ENCODE measurements at regions not wholly inside any gene's neighbourhood (a gene's known extent, or its start where the extent isn't known, plus 50 kb on each side); places are given as distances from the start of the nearest gene placed in this dataset.
"Not testable (repeated sequence)": the region's sequence is repeated elsewhere in the genome, so short reads cannot be mapped to it uniquely, and the experiment has no call there.

DNA sequence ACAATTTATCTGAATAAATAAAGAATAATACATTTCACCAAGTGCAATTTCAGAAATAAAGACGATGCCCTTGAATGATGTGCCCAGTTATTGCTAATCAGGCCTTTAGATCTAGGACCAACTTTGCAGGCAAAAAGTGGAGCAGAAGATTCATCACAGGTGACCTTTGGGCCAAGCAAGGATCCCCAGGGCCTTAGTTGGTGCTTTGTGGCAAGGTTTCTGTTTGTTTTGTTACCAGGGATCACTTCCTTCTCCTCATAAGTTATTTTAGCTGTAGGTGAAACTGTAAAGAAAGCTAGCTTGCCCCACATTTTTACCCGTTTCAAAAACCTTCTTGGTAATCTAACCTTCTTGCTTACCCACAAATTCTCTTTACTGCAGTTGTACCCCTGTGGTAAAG, 323.2 kb downstream of the NEBL start:
- H3K27ac ChIP-seq (ENCODE audit: insufficient read depth, low read length) = no peak overlapping the region
- H3K18ac ChIP-seq (ENCODE audit: low read depth, low read length) = no peak overlapping the region
- no peak overlapping the region for H4K5ac ChIP-seq (ENCODE audit: low read depth, low read length)
- ChIA-PET POLR2A (ENCODE audit: unreplicated experiment) (no interaction called here), CTCF (no interaction called here)
- no peak overlapping the region for H2AK9ac ChIP-seq (replicated peaks; ENCODE audit: low read depth, low read length, poor library complexity)
- H3K36me3 ChIP-seq (ENCODE audit: control insufficient read depth, insufficient read depth, low read length) = no peaks in the 10 kb centered on the region
- H2BK20ac ChIP-seq (ENCODE audit: low read depth, low read length) = no peak overlapping the region
- no peak overlapping the region for H3K4me2 ChIP-seq (ENCODE audit: low read depth, low read length)
- dilution Hi-C loops (cut with HindIII; ENCODE audit: low sequenced_read_pairs, unreplicated experiment) = no loop called here
- no peak overlapping the region for H3K14ac ChIP-seq (replicated peaks; ENCODE audit: low read depth, low read length)
- no peak overlapping the region for H3K4me3 ChIP-seq (ENCODE audit: insufficient read depth, low read depth, low read length)
- H3K9ac ChIP-seq (ENCODE audit: low read depth, low read length) = no peak overlapping the region
- peaks cover 6% of the 10 kb centered on the region for H3K9me3 ChIP-seq (ENCODE audit: control insufficient read depth, insufficient read depth, low read length)
- no peak overlapping the region for H2AK5ac ChIP-seq (ENCODE audit: low read depth, low read length)
- H4K20me1 ChIP-seq (ENCODE audit: insufficient read depth, low read length) = no peaks in the 10 kb centered on the region
- no TSS peak for BruUV-seq (replicated peaks)
- H3K56ac ChIP-seq (ENCODE audit: extremely low read depth, insufficient read depth, low read length) = no peak overlapping the region
- no peak overlapping the region for H2AFZ ChIP-seq (replicated peaks; ENCODE audit: low read length, poor library complexity)
- DNase-seq (no peak), ATAC-seq (ENCODE audit: low read depth) (no peak)
- H3K4me1 ChIP-seq (ENCODE audit: control insufficient read depth, insufficient read depth, low read length) = no peaks in the 10 kb centered on the region
- no peaks in the 10 kb centered on the region for H3K9me1 ChIP-seq (ENCODE audit: insufficient read depth, low read length)
- no peak overlapping the region for H4K91ac ChIP-seq (ENCODE audit: insufficient read depth, low read depth, low read length)
- H3K27me3 ChIP-seq (ENCODE audit: control insufficient read depth, insufficient read depth, low read length) = no peaks in the 10 kb centered on the region
- TF ChIP-seq NFE2L2 (IDR thresholded peaks at IDR 0.05; ENCODE audit: low read depth, low read length) (no peak), MXI1 (IDR thresholded peaks at IDR 0.05; ENCODE audit: borderline replicate concordance, low read depth, low read length) (no peak), BHLHE40 (IDR thresholded peaks at IDR 0.05; ENCODE audit: low read depth, low read length) (no peak), SMC3 (IDR thresholded peaks at IDR 0.05; ENCODE audit: low read depth, low read length) (no peak), RFX5 (IDR thresholded peaks at IDR 0.05; ENCODE audit: low read depth, low read length) (no peak)
- no peak overlapping the region for H3K4ac ChIP-seq (ENCODE audit: low read depth, low read length)
- no peak overlapping the region for H4K8ac ChIP-seq (ENCODE audit: low read depth in 2 of 2, low read length in 2 of 2)
- WGBS, 2 experiments (ENCODE audit: extremely low coverage in 2 of 2, insufficient read length in 1 of 2) = no CpG with 5 or more reads among the region's 2 CpGs
- no peaks in the 10 kb centered on the region for H3K79me1 ChIP-seq (ENCODE audit: low read depth in 1 of 2, low read length in 2 of 2)
- no peak overlapping the region for H2BK15ac ChIP-seq (ENCODE audit: low read depth, low read length)
- in situ Hi-C loops (cut with MboI; ENCODE audit: low sequenced_read_pairs) = no loop called here
- no peak overlapping the region for H3K23ac ChIP-seq (ENCODE audit: low read depth, low read length)
- no peak overlapping the region for H2BK5ac ChIP-seq (ENCODE audit: low read depth, low read length, poor library complexity, severe bottlenecking)
- intact Hi-C loops (cut with micrococcal nuclease) = no loop called here
- H2BK120ac ChIP-seq (ENCODE audit: low read depth, low read length) = no peak overlapping the region

DNA sequence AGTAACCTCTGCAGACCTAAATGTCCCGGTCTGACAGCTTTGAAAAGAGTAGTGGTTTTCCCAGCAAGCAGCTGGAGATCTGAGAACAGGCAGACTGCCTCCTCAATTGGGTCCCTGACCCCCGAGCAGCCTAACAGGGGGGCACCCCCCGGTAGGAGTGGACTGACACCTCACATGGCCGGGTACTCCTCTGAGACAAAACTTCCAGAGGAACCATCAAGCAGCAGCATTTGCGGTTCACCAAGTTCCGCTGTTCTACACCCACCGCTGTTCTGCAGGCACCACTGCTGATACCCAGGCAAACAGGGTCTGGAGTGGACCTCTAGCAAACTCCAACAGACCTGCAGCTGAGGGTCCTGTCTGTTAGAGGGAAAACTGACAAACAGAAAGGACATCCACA, 341.1 kb downstream of the NEBL start:
- CTCF ChIA-PET; ATAC-seq (ENCODE audit: low read depth); in situ Hi-C loops (cut with MboI; ENCODE audit: low sequenced_read_pairs); H3K4ac ChIP-seq (ENCODE audit: low read depth, low read length); H3K9ac ChIP-seq (ENCODE audit: low read depth, low read length); H3K79me1 ChIP-seq (ENCODE audit: low read depth in 1 of 2, low read length in 2 of 2); H3K9me1 ChIP-seq (ENCODE audit: insufficient read depth, low read length); H2BK120ac ChIP-seq (ENCODE audit: low read depth, low read length); H4K8ac ChIP-seq (ENCODE audit: low read depth in 2 of 2, low read length in 2 of 2); intact Hi-C loops (cut with micrococcal nuclease); BruUV-seq (replicated peaks); H3K56ac ChIP-seq (ENCODE audit: extremely low read depth, insufficient read depth, low read length); H2AFZ ChIP-seq (replicated peaks; ENCODE audit: low read length, poor library complexity); H3K23ac ChIP-seq (ENCODE audit: low read depth, low read length); H4K20me1 ChIP-seq (ENCODE audit: insufficient read depth, low read length); H3K18ac ChIP-seq (ENCODE audit: low read depth, low read length); H2AK9ac ChIP-seq (replicated peaks; ENCODE audit: low read depth, low read length, poor library complexity); H4K91ac ChIP-seq (ENCODE audit: insufficient read depth, low read depth, low read length); DNase-seq; H3K4me3 ChIP-seq (ENCODE audit: insufficient read depth, low read depth, low read length); H4K5ac ChIP-seq (ENCODE audit: low read depth, low read length); H3K27ac ChIP-seq (ENCODE audit: insufficient read depth, low read length); H2BK5ac ChIP-seq (ENCODE audit: low read depth, low read length, poor library complexity, severe bottlenecking); H2BK15ac ChIP-seq (ENCODE audit: low read depth, low read length); H3K4me1 ChIP-seq (ENCODE audit: control insufficient read depth, insufficient read depth, low read length); H2AK5ac ChIP-seq (ENCODE audit: low read depth, low read length); H3K36me3 ChIP-seq (ENCODE audit: control insufficient read depth, insufficient read depth, low read length); H3K4me2 ChIP-seq (ENCODE audit: low read depth, low read length); H3K9me3 ChIP-seq (ENCODE audit: control insufficient read depth, insufficient read depth, low read length); H3K27me3 ChIP-seq (ENCODE audit: control insufficient read depth, insufficient read depth, low read length); H2BK20ac ChIP-seq (ENCODE audit: low read depth, low read length); POLR2A ChIA-PET (ENCODE audit: unreplicated experiment); H3K14ac ChIP-seq (replicated peaks; ENCODE audit: low read depth, low read length); dilution Hi-C loops (cut with HindIII; ENCODE audit: low sequenced_read_pairs, unreplicated experiment): not testable (repeated sequence)
- WGBS, 2 experiments (ENCODE audit: extremely low coverage in 2 of 2, insufficient read length in 1 of 2) = no CpG with 5 or more reads among the region's 7 CpGs

All from IMR-90 (cell line).